ENCODE measurements at regions not wholly inside any gene's neighbourhood (a gene's known extent, or its start where the extent isn't known, plus 50 kb on each side); places are given as distances from the start of the nearest gene placed in this dataset.

GRCh38 chr15:31557899-31558298, 231.3 kb downstream of the KLF13 start:
- FAIRE-seq (no peak), DNase-seq (ENCODE audit: low read depth) (no peak)
- TF ChIP-seq CTCF (IDR thresholded peaks at IDR 0.05; ENCODE audit: insufficient read depth, low read length, severe bottlenecking): no peak
- Histone ChIP-seq H3K4me3 (ENCODE audit: low read depth, low read length) (no peak overlapping the region), H3K27me3 (ENCODE audit: control insufficient read depth, insufficient read depth, low read length) (no peaks in the 10 kb centered on the region), H3K36me3 (ENCODE audit: control insufficient read depth, insufficient read depth, low read length) (no peaks in the 10 kb centered on the region)

- FAIRE-seq (no peak), DNase-seq (ENCODE audit: low read depth) (no peak)
These were observed 232.2 kb downstream of the KLF13 start for GRCh38 chr15:31558840-31559239.

DNA sequence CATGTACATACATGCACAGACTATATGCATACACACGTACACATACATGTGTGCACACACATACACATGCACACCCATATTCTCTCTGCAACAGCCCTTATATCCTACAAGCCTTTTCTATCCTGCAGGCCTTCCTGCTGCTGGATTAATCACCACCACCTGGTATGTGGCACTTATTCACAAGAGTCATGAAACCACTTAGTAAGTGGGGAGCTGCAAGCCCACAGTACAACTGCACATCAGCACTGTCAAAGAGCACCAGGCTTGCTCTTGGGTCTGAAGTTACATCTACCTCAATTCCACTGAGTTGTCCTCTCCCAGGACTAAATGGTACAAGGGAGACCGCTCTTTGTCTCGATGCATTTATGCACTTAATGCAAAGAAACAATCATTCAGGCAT, 233.2 kb downstream of the KLF13 start:
- H3K4me3 ChIP-seq (ENCODE audit: low read depth, low read length): no peak overlapping the region
- no peaks in the 10 kb centered on the region for H3K36me3 ChIP-seq (ENCODE audit: control insufficient read depth, insufficient read depth, low read length)
- TF ChIP-seq CTCF (IDR thresholded peaks at IDR 0.05; ENCODE audit: insufficient read depth, low read length, severe bottlenecking): no peak
- H3K27me3 ChIP-seq (ENCODE audit: control insufficient read depth, insufficient read depth, low read length): no peaks in the 10 kb centered on the region
- FAIRE-seq: peak; percentile 43
- no peak for DNase-seq (ENCODE audit: low read depth)

More at GRCh38 chr15:31558840-31559239, 232.2 kb downstream of the KLF13 start:
- H3K27me3 ChIP-seq (ENCODE audit: control insufficient read depth, insufficient read depth, low read length): no peaks in the 10 kb centered on the region
- no peak overlapping the region for H3K4me3 ChIP-seq (ENCODE audit: low read depth, low read length)
- no peaks in the 10 kb centered on the region for H3K36me3 ChIP-seq (ENCODE audit: control insufficient read depth, insufficient read depth, low read length)
- no peak for TF ChIP-seq CTCF (IDR thresholded peaks at IDR 0.05; ENCODE audit: insufficient read depth, low read length, severe bottlenecking)

DNA sequence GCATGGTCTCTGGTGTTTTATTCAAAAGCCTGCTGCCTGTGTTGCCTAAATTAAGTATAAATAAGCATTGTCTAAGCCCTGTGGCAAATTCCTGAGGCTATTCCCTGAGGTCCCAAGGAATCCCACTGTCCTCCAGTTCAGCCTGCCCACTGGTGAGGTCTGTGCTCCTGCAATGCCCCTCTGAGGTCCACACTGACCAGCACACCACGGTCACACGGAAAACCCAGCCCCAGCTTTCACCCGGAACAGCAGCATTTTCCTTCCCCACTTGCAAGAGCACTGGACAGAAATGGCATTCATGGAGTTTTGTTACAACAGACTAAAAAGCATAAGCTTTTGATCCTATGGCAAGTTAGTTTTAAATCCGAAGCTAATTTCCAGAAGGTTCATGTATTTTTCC, 234.0 kb downstream of the KLF13 start:
- TF ChIP-seq CTCF (IDR thresholded peaks at IDR 0.05; ENCODE audit: insufficient read depth, low read length, severe bottlenecking): no peak
- DNase-seq (ENCODE audit: low read depth) (no peak), FAIRE-seq (no peak)
- Histone ChIP-seq H3K36me3 (ENCODE audit: control insufficient read depth, insufficient read depth, low read length) (no peaks in the 10 kb centered on the region), H3K27me3 (ENCODE audit: control insufficient read depth, insufficient read depth, low read length) (no peaks in the 10 kb centered on the region), H3K4me3 (ENCODE audit: low read depth, low read length) (no peak overlapping the region)

- no peak for FAIRE-seq
- H3K27me3 ChIP-seq (ENCODE audit: control insufficient read depth, insufficient read depth, low read length): no peaks in the 10 kb centered on the region
- no peak overlapping the region for H3K4me3 ChIP-seq (ENCODE audit: low read depth, low read length)
- DNase-seq (ENCODE audit: low read depth): no peak
- H3K36me3 ChIP-seq (ENCODE audit: control insufficient read depth, insufficient read depth, low read length): no peaks in the 10 kb centered on the region
- TF ChIP-seq CTCF (IDR thresholded peaks at IDR 0.05; ENCODE audit: insufficient read depth, low read length, severe bottlenecking): no peak
These were observed 234.5 kb downstream of the KLF13 start for GRCh38 chr15:31561156-31561555.

- Histone ChIP-seq H3K27me3 (ENCODE audit: control insufficient read depth, insufficient read depth, low read length) (no peaks in the 10 kb centered on the region), H3K4me3 (ENCODE audit: low read depth, low read length) (no peak overlapping the region), H3K36me3 (ENCODE audit: control insufficient read depth, insufficient read depth, low read length) (no peaks in the 10 kb centered on the region)
- FAIRE-seq (peak; percentile 32), DNase-seq (ENCODE audit: low read depth) (no peak)
- TF ChIP-seq CTCF (IDR thresholded peaks at IDR 0.05; ENCODE audit: insufficient read depth, low read length, severe bottlenecking): no peak
These were observed 236.4 kb downstream of the KLF13 start for GRCh38 chr15:31563001-31563400.
